NCI-H1436 (cell line): ENCODE measurements at regions not wholly inside any gene's neighbourhood (a gene's known extent, or its start where the extent isn't known, plus 50 kb on each side); places are given as distances from the start of the nearest gene placed in this dataset.
A peak's percentile ranks its signal among the peaks of the same experiment; 100 is the strongest.

Experiments used
- DNase-seq: peaks from one replicate; lab custom pipeline; 2025; lab: John Stamatoyannopoulos, UW

DNA sequence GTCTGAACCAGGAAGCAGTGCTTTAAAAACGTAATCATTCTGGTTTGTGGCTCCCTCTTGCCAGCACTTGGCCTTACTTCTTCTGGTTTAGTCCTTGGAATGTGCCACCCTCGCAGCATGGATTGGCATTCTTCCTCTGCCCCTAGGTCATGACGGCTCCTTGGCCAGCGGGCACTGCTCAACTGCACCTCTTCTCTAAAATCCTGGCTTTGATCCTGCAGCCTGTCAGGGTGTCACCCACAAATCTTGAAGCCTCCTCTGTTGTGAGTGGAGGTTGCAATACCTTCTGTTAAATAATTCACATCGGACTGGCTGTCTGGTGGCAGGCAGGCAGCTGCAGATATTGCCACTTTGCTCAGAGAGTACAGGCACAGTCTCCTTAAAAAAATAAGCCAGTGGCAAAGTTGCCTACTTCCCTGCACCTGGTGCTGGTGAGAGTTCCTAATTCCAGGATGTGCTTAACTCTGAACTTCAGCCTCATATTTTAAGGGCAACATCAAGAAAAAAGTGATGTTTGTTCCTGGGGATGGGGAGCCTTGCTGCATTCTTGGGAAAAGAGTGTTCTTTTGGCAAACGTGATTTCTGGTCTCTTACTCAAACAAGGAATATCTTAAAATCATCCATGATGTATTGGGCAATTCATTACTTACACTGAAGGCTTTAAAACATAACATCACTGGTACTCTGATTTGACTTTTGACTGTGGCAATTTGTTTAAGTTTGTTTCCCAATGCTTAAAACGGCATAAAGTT lies 179.8 kb downstream of the FOXA2 start:
- DNase-seq = no peak

DNA sequence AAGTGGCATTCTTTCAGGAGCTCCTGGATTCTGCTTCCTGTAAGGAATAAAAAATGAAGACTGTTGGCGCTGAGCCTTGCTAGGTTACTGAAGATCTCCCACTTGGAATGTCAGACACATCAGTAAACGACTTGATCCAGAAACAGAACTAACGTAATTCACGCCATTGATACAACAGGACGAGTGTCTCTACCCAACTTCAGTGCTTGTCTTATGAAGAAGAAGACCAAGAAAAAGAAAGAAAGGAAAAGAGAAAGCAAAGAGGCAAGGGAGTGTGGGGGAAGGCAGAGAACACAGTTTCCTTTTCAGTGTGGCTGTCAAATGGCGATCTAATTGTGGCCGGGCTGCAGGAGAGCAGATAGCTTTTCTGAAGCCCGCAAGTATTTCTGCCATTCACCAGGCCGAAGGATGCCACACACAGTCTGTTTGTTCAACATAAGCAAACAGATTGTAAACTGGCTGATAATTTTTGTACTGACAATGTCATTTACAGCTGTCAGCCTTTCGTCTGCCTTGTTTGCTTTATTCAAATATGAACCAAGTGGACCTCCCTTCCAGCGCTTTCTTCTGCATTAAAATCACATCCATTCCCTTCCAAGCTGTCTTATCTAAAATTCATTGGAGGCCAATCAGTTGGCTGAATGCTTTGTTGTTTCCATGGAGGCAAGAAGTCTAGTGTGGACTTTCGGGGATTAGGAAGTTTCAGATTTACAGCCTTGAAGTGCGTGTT lies 180.6 kb downstream of the FOXA2 start:
- no peak for DNase-seq

DNA sequence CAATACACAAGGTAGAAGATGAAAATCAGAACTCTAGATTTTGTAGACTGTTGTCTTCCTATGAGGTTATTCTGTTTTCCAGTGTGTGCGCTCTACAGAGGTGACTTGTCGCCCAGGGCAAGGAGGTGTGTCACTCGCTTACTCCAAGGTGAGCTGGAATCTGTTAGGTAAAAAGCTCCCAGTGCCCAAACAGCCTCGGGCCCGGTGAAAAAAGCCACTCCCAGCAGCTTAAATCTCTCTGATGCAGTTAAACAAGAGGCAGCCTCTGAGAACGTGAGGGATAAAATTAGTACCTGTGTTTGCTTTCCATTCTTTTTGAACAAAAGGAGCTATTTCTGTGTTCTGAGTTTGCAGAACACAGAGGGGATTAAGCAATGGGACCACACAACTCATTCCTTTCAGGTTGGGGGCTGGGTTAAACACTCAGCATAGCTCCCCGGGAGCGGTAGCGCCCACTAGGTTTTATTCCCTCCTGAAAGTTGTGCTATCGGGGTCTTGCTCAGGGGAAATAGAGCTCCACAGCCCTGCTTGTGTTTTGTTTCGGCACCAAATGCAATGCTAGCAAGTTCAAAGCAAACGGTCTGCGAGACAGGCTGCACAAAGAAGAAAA lies 181.2 kb downstream of the FOXA2 start:
- DNase-seq = no peak

DNA sequence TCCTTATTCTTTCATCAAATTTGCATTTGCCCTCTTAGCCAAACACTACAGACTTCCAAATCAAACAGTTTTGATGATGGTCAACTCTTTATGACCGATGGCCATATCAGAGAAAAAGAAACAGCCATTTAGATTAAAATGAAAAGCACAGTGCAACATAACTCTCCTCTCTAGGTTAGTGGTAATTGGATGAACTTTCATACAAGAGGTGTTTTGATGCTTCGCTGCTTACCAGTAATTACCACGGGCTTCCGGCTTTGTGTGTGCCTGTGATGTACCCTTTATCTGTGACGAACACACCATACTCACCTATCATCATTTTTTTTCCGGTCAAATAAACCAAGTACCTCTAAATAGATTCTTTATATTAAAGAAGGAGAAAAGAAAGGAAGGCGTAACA lies 181.8 kb downstream of the FOXA2 start:
- DNase-seq = peak; percentile 43

DNA sequence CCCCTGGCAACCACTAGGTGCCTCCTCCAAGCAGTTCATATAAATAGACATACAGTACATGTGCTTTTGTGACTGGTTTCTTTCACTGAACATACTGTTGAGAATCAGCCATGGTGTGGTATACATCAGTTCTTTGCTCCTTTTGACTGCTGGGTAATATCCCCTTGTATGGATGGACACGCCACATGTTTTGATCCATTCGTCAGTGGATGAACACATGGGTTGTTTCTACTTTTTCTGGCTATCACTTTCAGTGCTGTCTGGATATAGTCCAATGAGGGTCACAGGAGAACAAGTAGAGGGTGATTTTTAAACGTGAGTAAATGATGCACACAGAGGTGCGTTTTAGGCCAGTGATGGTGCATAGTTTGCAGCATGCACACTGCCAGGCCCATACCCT lies 183.9 kb downstream of the FOXA2 start:
- DNase-seq = no peak

DNA sequence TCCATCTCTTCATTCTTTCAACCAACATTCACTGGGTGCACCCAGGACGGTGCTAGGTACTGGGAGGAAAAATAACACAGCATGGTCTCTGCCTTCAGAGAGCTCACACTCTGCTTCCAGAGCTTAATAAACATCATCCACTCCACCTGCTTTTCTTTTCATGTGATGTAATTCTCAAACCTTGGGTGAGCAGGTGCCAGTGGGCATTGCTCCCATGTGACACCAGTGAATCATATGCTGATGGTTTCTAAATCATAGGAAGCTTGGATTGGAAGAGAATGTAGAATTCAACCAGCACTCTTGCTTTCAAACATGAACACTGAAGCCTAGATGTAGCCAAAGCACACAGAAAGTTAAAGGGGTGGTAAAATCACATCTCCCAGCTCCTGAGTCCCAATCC lies 189.8 kb downstream of the FOXA2 start:
- DNase-seq = no peak

DNA sequence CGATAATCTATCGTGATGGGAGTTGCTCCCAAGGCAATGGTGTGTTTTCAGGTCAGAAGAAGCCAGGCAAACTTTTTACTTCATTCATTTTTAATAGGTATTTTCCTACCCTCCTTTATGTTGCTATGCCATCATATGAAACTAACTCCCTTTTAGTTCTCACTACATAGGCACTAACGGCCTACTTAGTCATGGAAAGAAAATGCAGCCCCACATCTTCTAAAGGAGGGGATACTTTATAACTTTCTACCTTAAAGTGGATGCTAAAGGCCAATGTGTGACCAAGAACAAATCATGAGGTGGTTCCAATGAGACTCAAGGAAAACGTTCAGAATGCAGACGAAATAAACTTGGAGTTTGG lies 193.8 kb downstream of the FOXA2 start:
- no peak for DNase-seq

DNA sequence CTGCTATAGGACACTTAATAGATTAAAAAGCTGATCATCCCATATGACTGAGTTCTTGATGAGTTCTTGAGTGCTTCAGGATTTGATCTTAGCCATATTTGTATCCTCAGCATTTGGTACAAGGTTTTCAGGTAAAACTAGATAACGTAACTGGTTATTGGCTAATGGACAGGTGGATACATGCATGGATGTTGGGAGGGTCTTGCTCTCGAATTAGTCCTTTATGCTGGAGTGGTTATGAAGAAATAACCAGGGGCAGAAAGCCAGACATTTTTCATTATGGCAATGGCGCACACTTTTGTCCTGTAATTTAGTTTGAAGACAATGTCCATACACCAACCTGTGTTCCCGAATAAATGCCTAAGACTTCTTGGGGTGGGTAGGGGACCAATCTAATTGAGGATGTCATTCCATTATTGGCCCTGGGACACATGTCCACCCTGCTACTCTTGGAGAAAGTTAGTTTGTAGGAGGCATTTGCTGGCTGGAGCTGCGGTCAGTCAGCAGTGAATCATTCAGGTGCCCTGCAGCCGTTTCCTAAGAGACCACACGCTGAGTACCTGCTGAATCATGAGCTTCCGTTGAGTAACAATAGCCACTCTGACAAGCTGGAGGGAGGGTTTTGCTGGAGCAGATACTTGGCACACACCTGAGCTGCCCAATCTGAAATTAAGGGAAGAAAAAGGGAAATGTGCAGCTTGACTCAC lies 194.4 kb downstream of the FOXA2 start:
- no peak for DNase-seq

DNA sequence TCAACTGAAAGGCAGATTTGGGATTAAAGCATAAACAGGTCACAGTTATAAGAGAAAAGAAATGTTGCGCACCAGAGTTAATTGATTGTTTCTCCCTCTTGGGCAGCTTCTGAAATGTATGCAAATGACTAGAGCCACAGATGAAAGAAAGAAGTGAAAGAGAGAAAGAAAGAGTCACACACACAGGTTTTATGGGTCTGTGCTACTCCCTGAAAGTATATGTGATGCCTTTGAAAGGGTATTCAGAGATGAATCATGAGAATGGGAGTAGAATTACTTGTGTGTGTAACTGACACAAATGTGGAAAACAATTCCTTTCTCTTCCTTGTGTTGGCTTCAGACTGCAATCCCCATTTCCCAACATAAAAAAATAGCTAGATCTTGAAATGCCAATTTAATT lies 196.9 kb downstream of the FOXA2 start:
- DNase-seq = no peak

DNA sequence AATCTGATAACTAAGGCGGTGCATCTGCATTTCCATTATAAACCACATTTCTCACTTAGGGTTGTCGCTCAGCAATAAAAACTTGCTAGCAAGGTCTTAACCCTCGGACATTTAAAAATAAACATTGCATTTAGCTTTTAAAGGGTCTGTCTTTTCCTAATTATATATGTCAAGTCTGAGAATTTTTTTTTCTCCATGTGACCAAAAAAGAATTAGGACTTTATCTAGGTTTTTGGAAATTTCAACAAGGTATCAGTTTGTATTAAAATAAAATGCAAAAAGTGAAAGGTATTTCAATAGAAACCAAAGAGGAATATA lies 198.1 kb downstream of the FOXA2 start:
- DNase-seq = no peak

DNA sequence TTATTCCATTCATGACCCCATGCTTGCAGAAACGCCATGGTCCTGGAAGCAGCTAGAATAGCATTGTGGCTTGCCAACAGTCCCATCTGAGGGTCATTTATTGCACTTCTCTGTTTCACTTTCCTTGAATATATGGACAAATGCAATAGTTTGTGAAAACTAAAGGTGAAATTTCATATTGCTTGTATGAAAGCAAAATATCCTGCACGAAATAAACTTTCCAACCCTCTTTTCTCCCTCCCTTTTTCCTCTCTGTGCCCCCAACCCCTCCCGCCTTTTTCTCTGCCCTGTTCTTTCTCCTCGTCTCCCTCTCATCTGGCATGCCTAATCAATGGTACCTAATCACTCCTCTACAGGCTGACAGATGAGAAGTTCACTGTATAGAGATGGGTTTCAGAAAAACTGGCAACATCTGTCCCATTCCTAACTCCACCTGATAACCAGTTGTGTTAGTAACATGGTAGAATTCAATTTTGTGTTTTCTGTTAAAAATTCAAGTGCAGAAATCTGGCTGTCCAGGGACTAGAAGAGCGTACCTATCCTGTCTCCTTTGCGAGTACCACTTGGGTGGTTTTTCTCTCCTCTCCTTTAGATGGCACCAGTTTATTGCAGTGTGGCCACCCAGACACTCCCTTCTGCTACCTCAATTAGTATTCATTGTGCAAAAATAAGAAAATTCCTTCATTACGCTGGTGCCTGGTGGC lies 198.6 kb downstream of the FOXA2 start:
- peak; percentile 39 for DNase-seq

DNA sequence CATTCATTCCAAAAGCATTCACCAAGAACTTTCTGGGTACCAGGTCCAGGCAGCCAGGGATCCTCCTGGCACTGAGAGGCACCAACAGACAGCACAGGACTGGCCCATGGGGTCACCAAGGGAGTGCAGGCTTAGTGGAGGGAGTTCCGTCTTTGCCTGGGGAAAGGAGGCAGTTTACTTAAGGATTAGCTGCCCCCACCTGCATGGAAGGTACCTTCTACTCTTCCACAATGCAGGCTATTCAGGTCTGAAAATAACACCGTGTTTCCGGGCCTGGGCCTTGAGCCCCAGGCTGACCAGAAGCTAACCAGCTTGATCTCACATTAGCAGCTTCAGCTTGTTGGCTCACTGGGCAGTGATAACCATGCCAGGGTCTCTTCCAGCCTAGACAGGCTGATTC lies 199.4 kb downstream of the FOXA2 start:
- no peak for DNase-seq

DNA sequence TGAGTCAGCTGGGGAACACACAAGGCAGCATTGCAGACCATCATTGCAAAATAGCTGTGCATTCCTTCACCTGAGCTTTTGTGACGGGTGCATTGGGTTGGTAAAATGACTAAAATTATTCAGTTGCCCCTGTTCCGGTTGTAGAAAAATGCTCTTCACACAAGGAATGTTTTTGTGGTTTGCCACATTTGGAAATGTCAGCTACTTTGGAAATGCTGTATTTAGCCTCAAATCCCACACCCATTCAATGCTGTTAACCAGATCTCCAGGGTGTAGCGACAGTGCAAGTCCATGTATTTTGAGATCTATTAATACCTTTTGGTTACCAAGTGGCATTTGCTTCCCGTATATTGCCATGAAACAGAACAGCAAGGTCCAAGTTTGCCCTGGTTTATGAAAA lies 201.2 kb downstream of the FOXA2 start:
- no peak for DNase-seq

DNA sequence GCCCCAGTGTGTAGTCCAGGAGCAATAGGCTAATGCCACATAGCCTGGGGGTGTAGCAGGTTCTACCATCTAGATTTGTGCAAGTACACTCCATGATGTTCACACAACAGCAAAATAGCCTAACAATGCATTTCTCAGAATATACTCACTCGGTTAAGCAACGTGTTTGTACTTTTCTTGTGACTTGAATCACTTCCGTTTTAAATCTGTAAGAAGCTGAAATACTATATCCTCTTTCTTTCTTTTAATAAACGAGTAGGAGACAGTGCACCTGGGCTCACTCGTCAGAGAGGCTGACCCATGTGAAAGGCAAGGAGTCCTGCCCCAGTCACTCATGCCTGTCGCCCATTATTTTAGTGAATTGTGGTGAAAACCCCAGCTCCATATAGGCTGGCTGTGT lies 201.6 kb downstream of the FOXA2 start:
- no peak for DNase-seq

DNA sequence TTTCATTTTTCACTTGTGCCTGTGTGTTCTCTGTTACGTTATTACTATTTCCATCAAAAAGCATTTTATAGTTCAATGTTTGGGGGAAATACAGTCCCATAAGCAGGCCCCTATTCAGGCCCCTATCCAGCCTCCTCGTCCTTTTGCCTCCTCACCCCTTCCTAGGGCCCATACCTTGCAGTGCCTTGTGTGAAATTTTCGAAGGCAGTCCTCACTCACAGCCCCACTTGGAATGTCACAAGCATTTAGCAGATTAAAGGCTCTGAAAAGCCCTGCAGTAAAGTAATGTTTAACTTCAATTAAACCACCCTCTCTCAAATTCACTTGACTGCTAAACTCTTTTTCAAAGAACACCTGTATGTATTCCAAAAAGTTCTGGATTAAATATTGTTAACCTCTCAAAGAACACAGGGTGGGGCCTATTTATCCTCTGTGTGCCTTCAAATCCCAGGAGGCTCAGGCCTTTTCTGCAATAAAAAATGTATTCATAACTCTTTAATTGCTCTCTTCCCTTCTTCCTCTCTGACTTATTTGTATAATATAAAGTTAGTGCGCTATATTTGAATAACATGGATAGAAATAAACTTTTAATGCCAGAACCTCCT lies 202.5 kb downstream of the FOXA2 start:
- DNase-seq = no peak

DNA sequence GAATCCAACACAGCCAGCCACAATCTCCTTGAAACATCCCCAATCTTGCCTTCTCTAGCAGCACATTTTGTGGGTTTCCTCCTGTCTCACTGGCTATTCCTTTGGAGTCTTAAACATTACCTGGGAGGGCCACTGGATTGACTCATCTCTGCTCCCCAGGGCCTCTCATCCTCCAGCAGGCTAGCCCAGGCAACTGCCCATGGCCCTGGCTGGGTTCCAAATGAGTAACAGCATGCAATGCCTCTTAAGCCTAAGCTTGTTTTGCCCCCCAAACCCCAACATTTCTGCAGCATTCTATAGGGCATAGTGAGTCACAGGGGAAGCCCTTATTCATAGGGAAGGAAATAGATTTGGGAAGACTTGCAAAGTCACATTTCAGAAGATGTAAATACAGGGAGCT lies 204.9 kb downstream of the FOXA2 start:
- no peak for DNase-seq

DNA sequence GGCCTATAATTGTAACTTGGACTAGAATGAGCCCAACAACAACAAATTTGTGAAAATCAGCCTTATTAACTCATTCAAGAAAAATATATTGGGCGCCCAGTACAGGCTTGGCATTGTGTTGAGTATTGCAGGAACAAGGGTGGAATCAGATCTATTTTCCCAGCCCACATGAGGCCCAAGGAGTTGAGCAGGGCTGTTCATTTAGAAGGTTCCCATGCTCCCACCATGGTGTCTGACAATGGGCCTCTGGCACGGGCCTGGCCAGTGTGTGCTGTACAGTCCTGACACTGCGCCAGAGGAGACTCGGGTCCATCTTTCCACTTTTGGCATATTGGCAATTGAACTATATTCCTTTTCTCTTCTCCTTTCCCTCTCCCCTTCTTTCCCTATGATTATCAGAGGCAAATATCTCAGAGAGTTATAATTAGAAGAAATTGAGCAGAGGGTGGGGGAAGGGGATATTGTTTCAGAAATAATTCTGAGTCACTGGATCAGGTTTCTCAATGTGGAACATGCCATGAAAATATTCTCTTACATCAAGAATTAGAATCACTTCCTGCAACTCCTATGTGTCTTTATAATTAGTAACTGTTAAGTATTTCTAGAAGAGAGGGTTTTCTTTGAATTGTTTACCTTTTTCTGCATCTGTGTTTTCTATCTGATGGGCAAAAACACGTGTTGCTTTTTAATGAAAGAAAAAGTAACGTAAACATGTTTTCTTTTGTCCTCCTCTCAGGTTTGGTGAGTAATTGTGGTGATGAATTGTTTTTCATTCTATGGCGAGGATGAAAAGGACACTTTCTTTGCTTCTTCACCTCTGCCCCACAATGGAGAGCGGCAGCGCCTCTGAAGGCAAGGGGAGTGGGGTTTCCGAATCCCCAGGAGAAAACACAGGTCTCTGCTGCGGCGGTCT lies 209.4 kb downstream of the FOXA2 start:
- peak; percentile 23 for DNase-seq

DNA sequence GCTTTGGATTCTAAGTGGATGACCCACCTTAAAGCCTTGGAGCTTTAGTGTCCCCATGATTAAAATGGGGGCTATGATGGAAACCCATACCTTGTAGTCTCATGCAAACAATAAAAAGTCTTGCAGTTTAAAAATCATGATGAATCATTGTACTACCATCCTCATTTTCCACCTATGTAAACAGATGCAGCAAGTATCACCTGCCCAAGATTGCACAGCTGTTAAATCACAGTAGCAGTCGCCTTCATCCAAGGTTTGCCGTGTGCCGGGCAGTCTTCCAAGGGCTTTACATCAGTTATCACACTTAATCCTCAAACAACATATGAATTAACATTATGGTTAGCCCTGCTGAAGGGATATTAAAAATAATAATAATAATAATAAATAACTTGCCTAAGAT lies 210.3 kb downstream of the FOXA2 start:
- no peak for DNase-seq

DNA sequence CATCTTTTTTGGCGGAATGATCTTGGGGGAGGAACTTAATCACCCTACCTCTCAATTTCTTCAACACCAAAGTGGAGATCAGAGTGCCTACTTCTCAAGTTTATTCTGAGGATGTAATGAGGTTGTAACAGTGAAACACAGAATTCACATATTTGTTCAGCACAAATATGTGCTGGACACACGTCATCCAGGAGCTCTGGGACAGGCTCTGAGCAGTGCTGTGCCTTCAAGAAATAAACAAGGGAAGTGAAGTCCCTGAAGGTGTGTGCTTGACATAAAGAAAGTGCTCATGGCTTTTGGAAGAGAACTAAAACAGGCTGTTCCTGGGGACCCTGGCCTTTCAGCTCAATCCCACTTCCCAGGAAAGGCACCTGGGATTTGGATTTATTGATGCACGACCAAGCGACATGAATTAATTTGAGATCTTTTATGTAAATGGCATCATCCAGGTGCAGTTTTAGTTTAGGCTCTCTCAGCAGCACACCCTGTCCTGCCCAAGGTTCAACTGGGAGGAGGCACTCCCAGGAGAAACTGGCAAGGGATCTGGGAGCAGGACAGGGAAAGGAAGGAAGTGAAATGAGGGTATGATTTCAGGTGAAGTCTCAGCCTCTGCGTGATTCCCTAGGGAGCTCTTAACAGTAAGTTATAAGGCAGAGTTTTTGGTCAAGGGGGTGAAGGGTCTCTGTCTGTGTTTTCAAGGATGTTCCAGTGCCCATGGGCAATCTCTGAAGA lies 211.0 kb downstream of the FOXA2 start:
- no peak for DNase-seq

DNA sequence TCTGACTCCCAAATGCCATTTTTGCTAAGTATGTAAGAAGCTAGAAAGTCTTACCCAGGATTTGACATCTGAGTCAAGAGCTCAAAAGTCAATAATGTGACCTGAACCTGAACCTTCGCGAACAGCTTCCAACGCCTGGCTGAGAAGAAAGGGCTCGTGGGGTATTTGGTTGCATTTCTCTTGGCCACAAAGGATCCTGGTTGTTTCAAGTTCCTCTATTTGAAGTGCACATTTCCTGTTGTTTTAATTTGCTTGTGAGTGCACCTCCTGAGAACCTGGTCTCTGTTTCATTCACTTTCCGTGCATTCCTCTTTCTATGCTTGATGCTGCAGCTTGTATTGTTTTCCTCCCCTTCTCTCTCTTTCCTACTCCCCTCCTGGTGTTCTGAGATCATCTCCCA lies 212.5 kb downstream of the FOXA2 start:
- DNase-seq = peak; percentile 47
